NOMO-1 (cell line): ENCODE measurements at regions not wholly inside any gene's neighbourhood (a gene's known extent, or its start where the extent isn't known, plus 50 kb on each side); places are given as distances from the start of the nearest gene placed in this dataset.
"Not testable (repeated sequence)": the region's sequence is repeated elsewhere in the genome, so short reads cannot be mapped to it uniquely, and the experiment has no call there.

Experiments used
- DNase-seq, 2 experiments: peaks; one replicate each; lab custom pipeline; 2025; ENCODE audit not compliant: unreplicated experiment in 2 of 2; lab: John Stamatoyannopoulos, UW

- no peak for DNase-seq
Observed at GRCh38 chr12:63508543-63508942, 159.8 kb downstream of the DPY19L2 start.

DNA sequence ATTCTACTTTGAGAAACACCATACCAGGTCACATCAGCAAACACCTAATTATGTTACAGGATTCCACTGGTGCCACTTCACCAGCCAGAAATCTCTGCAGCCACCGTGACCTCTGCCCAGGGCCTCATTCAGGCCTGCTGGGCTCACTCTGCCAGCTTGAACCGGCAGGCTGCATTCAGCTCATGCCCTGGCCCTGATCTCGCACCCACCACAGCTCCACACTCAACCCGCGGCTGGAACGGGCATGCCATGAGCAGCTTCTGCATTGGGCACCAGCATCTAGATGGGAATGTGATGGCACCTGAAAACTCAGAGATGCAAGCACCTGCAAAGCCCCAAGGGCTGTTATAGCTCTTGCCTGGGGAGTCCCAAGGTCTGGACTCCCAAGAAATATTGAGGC, 168.7 kb downstream of the DPY19L2 start:
- no peak for DNase-seq

DNA sequence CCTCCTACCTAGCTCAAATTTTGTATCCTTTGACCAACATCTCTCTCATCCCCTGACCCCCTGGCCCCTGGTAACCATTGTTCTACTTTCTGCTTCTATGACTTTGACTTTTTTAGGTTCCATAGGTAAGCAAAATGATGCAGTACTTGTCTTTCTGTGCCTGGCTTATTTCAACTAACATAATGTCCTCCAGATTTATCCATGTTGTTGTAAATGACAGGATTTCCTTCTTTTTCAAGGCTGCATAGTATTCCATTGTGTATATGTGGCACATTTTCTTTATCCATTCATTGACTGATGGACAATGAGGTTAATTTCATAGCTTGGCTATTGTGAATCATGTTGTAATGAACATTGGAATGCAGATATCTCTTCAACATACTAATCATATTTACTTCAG, 170.1 kb downstream of the DPY19L2 start:
- no peak for DNase-seq

- DNase-seq, result no peak
Observed at GRCh38 chr12:63496654-63497053, 171.6 kb downstream of the DPY19L2 start.

DNA sequence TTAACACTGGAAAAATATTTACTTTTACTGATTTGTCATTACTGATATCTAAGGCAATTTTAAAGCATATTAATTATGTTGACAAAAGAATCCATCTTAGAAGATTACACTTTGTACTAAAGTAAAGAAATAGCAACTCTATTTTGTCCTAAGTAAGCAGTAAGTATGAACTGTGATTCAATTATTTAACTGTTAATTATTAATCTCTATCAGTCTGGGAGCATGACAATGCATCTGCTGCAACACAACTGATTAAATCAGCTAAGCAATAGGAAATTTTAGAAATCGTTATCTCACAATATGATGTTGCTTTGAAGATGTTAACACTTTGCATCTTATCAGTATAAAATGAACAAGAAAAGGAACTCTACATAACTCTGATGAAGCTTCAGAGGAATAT, 172.3 kb downstream of the DPY19L2 start:
- no peak for DNase-seq

GRCh38 chr12:63493357-63493756, 174.9 kb downstream of the DPY19L2 start:
- DNase-seq, result not testable (repeated sequence)

- no peak for DNase-seq
Observed at GRCh38 chr12:63480186-63480585, 188.1 kb downstream of the DPY19L2 start.

DNA sequence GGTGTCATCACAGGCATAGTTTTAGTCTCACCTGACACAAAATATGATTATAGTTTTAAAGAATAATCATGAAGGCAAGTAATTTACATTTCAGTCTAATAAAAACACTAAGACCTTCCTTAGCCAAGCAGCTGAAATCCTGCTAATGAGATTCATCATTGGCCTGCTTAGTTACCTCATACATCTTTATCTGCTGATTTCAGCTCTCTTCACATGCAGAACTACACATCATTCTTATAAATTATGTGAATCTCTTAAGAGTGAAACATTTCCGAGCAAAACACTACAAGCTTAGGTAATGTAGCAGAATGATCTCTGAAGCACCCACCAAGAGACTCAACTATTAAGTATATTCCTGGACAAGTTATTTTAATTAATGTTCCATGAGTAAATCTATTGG, 198.1 kb downstream of the DPY19L2 start:
- no peak for DNase-seq

GRCh38 chr12:63467951-63468350, 200.3 kb downstream of the DPY19L2 start:
- DNase-seq, result no peak

GRCh38 chr12:63457857-63458256, 210.4 kb downstream of the DPY19L2 start:
- DNase-seq, result no peak

DNA sequence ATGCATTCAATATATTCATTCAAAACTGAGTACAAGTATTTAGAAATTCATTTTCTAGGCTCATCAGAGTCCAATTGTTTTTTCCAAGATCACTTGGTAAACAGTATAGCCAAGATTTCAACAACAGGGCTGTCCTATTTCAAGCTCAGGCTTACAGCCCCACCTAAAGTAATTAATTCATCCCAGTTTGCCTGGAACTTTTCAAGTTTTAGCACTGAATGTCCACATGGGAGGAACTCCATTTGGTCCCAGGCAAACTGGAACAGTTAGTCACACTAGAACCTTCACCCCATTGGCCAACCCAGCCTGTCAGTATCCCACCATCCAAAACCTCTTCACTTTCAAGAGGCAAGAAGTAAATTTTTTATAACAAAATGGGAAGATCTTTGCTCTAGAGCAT, 210.9 kb downstream of the DPY19L2 start:
- DNase-seq, result no peak

- DNase-seq, result no peak
Observed at GRCh38 chr12:63450816-63451215, 217.5 kb downstream of the DPY19L2 start.

DNA sequence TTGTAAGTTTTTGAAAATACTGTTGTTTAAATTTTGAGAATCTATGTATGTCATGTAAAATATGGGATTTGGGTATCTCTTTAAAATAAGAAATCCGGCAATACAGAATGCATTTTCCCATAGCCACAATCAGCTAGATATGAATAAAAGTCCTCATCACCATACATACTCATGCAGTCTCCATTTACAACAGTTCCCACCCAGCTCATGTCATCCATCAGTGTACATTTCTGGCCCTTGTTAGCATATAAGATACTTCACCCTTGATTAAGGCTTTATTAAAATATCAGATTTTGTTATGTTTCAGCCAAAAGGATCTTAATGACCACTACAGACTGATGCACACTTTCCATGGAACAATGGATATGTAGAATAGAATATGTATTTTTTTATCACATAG, 218.0 kb downstream of the DPY19L2 start:
- DNase-seq, result no peak

GRCh38 chr12:63445224-63445880, 222.9 kb downstream of the DPY19L2 start:
- DNase-seq, result no peak

DNA sequence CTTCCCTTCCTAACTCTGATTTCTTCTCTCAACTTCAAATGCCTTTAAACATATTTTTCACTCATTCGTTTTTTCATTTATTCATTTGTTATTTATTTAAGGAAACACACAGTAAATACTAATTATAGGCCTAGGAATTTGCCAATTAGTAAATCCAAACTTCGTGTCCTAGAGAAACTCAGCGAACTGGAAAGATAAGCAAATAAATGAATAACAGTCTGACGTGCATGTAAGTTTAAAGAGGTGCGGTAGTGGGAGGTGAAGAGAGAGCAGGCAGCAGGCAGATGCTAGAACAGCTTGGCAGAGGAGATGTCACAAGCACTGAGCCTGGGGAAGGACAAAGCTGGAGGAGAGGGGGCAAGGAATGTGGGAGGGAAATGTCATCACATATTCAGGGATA, 228.2 kb downstream of the DPY19L2 start:
- DNase-seq, result no peak

GRCh38 chr12:63434384-63434783, 233.9 kb downstream of the DPY19L2 start:
- not testable (repeated sequence) for DNase-seq

DNA sequence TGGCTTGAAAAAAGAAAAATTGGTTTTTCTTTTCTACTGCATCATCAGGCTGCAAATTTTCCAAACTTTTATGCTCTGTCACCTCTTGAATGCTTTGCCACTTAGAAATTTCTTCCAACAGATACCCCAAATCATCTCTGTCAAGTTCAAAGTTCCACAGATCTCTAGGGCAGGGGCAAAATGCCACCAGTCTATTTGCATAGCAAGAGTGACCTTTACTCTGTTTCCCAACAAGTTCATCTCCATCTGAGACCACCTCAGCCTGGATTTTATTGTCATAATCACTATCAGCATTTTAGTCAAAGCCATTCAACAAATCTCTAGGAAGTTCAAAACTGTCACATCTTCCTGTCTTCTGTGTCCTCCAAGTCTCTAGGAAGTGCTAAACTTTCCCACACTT, 240.3 kb downstream of the DPY19L2 start:
- not testable (repeated sequence) for DNase-seq

DNA sequence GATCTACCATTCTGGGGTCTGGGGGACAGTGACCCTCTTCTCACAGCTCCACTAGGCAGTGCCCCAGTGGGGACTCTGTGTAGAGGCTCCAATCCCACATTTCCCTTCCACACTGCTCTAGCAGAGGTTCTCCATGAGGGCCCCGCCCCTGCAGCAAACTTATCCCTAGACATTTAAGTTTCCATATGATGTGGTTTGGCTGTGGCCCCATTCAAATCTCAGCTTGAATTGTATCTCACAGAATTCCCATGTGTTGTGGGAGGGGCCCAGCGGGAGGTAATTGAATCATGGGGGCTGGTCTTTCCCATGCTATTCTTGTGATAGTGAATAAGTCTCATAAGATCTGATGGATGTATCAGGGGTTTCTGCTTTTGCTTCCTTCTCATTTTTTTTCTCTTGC, 241.3 kb downstream of the DPY19L2 start:
- not testable (repeated sequence) for DNase-seq

GRCh38 chr12:63424671-63425070, 243.6 kb downstream of the DPY19L2 start:
- DNase-seq, result no peak

- no peak for DNase-seq
Observed at GRCh38 chr12:63423839-63424238, 244.5 kb downstream of the DPY19L2 start.

DNA sequence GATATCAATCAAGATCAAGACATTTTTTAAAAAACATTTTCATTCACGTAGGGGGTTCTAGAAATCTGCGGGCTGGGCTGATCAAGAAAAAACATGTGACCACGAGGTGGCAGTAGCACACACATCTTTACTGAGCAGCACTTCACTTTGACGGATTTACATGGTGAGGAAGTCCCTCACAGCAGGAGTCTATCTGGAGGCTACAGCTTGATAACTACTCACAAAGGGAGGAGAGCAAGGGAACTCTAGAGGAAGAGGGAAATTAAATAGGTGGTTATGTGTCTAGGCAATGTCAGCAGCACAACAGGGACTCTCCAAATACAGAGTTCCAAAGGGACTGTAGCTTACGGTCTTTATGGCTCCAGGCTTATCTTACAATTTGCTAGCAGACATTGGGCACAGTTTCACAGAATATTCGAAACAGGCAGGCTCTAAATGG, 248.1 kb downstream of the DPY19L2 start:
- DNase-seq, result peak; percentile 4 to 33

DNA sequence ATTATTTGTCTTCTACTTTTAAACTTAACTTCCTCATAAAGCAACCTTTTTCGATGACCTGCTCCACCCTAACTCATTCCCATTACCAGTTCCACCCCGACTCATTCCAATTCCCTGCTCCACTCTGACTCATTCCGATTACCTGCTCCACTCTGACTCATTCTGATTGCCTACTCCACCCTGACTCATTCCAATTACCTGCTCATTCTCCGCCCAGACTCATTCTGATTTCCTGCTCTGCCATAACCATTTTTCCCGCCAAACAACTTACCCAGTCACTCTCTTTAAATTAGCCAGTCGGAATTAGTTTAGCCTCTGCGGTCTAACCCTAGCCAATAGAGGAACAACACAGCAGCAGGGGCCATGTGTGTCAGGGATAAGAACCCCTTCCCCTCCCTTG, 249.1 kb downstream of the DPY19L2 start:
- DNase-seq, result no peak

GRCh38 chr12:63416788-63417187, 251.5 kb downstream of the DPY19L2 start:
- no peak for DNase-seq
